ENCODE measurements at regions not wholly inside any gene's neighbourhood (a gene's known extent, or its start where the extent isn't known, plus 50 kb on each side); places are given as distances from the start of the nearest gene placed in this dataset.

GRCh38 chr12:111103583-111103982, 183.2 kb upstream of the MYL2 start:
- Histone ChIP-seq H3K27me3 (ENCODE audit: insufficient read depth, poor library complexity, severe bottlenecking) (no peaks in the 10 kb centered on the region), H3K4me3 (replicated peaks; ENCODE audit: insufficient read depth, low read length) (no peak overlapping the region), H3K27ac (replicated peaks) (no peak overlapping the region)
- no peak for TF ChIP-seq GABPA (IDR thresholded peaks at IDR 0.05; ENCODE audit: low read depth)
- no peak for TF ChIP-seq REST (IDR thresholded peaks at IDR 0.05; ENCODE audit: insufficient replicate concordance, low read depth)
- no peak for TF ChIP-seq POLR2AphosphoS5 (IDR thresholded peaks at IDR 0.05; ENCODE audit: low read depth)
- no peak for TF ChIP-seq SPI1 (IDR thresholded peaks at IDR 0.05; ENCODE audit: borderline replicate concordance, low read depth)
- TF ChIP-seq CTCF (IDR thresholded peaks at IDR 0.05; ENCODE audit: insufficient read depth, low read length): no peak
- DNase-seq (ENCODE audit: low read depth in 1 of 2, low spot score in 1 of 2): no peak

- Histone ChIP-seq H3K4me3 (replicated peaks; ENCODE audit: insufficient read depth, low read length) (no peak overlapping the region), H3K27me3 (ENCODE audit: insufficient read depth, poor library complexity, severe bottlenecking) (no peaks in the 10 kb centered on the region), H3K27ac (replicated peaks) (no peak overlapping the region)
- DNase-seq (ENCODE audit: low read depth in 1 of 2, low spot score in 1 of 2): no peak
- TF ChIP-seq REST (IDR thresholded peaks at IDR 0.05; ENCODE audit: insufficient replicate concordance, low read depth): no peak
- TF ChIP-seq SPI1 (IDR thresholded peaks at IDR 0.05; ENCODE audit: borderline replicate concordance, low read depth): no peak
- no peak for TF ChIP-seq GABPA (IDR thresholded peaks at IDR 0.05; ENCODE audit: low read depth)
- no peak for TF ChIP-seq CTCF (IDR thresholded peaks at IDR 0.05; ENCODE audit: insufficient read depth, low read length)
- TF ChIP-seq POLR2AphosphoS5 (IDR thresholded peaks at IDR 0.05; ENCODE audit: low read depth): no peak
Observed at GRCh38 chr12:111102102-111102739, 181.8 kb upstream of the MYL2 start.

GRCh38 chr12:111101003-111101402, 180.6 kb upstream of the MYL2 start:
- no peak overlapping the region for H3K27ac ChIP-seq (replicated peaks)
- H3K4me3 ChIP-seq (replicated peaks; ENCODE audit: insufficient read depth, low read length): no peak overlapping the region
- DNase-seq (ENCODE audit: low read depth in 1 of 2, low spot score in 1 of 2): no peak
- TF ChIP-seq POLR2AphosphoS5 (IDR thresholded peaks at IDR 0.05; ENCODE audit: low read depth): no peak
- TF ChIP-seq CTCF (IDR thresholded peaks at IDR 0.05; ENCODE audit: insufficient read depth, low read length): no peak
- no peak for TF ChIP-seq REST (IDR thresholded peaks at IDR 0.05; ENCODE audit: insufficient replicate concordance, low read depth)
- TF ChIP-seq SPI1 (IDR thresholded peaks at IDR 0.05; ENCODE audit: borderline replicate concordance, low read depth): no peak
- TF ChIP-seq GABPA (IDR thresholded peaks at IDR 0.05; ENCODE audit: low read depth): no peak
- H3K27me3 ChIP-seq (ENCODE audit: insufficient read depth, poor library complexity, severe bottlenecking): no peaks in the 10 kb centered on the region

All from HL-60 (cell line).